Ascending aorta (tissue), 2 donors: ENCODE measurements at regions not wholly inside any gene's neighbourhood (a gene's known extent, or its start where the extent isn't known, plus 50 kb on each side); places are given as distances from the start of the nearest gene placed in this dataset.

ENCODE experiments used
- DNase-seq, 2 donors: peaks; one replicate each; pipeline ENCODE4 v3.0.0-alpha.2; 2019; ENCODE audit warnings: low spot score in 2 of 2
- H3K27ac ChIP-seq, 2 donors: fragments of 200-600 bp; sonication (generic); one replicate each; pipeline ENCODE4 v1.5.1; 2016 to 2017; ENCODE audit warnings: mild to moderate bottlenecking in 1 of 2
- H3K27me3 ChIP-seq: fragments of 200-600 bp; sonication (generic); one replicate; pipeline ENCODE4 v1.5.1; 2017
- H3K36me3 ChIP-seq, 2 donors: fragments of 200-600 bp; sonication (generic); one replicate each; pipeline ENCODE4 v1.5.1; 2016
- H3K4me1 ChIP-seq, 2 donors: fragments of 200-600 bp; sonication (generic); one replicate each; pipeline ENCODE4 v1.5.1; 2016 to 2017; ENCODE audit warnings: mild to moderate bottlenecking in 1 of 2
- H3K4me3 ChIP-seq, 2 donors: fragments of 200-600 bp; sonication (generic); one replicate each; pipeline ENCODE4 v1.5.1; 2016 to 2017; ENCODE audit warnings: mild to moderate bottlenecking in 1 of 2
- H3K9me3 ChIP-seq, 2 donors: fragments of 200-600 bp; sonication (generic); one replicate each; pipeline ENCODE4 v1.5.1; 2016
- intact Hi-C: fragments of 100-400 bp; cut with DNase I; formaldehyde crosslinking; loops from one replicate; pipeline ENCODE4 v1.15.1; 2023
- TF ChIP-seq, protein P1 (sequence below), 3 experiments: fragments of 200-600 bp in 2 of 3; fragments of 450-650 bp in 1 of 3; sonication (generic) in 2 of 3; IDR thresholded peaks; one replicate each; pipeline ENCODE4 v1.5.1; 2016 to 2019; ENCODE audit warnings: antibody characterized with exemption in 3 of 3, mild to moderate bottlenecking in 1 of 3, moderate library complexity in 1 of 3

DNA sequence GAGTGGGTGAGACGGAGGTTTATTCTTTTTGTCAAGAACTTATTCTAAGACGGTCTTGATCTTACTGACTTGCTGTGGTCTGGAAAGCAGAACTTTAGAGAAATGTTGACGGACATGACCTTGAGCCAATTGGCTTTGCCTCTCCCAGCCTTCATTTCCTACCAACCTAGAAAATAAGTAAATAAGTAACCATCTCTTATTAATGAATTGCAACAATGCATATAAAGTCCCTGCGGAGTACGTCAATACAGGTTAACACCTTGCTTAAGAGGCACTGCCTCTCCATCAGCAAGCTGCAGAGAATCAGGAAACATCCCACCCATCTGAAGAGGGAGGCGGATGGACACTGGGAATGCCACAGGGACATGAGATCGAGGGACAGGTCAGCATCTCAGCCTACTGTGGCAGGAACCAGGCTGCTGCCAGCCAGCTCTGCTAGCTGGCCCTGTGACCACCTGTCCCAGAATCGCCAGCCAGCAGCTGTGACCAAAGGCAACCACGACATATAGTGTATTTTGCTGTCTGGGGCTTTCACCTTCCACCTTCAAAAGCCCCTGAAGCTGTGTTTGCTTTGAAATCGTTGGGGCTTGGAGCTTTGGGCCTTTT is 208.3 kb downstream of the BCL11B start:
- no peaks in the 10 kb centered on the region for H3K27me3 ChIP-seq
- intact Hi-C loops = no loop called here
- no peak overlapping the region for H3K4me3 ChIP-seq
- H3K27ac ChIP-seq = no peak overlapping the region
- no peak for DNase-seq
- no peaks in the 10 kb centered on the region for H3K36me3 ChIP-seq
- TF ChIP-seq, protein P1, sequence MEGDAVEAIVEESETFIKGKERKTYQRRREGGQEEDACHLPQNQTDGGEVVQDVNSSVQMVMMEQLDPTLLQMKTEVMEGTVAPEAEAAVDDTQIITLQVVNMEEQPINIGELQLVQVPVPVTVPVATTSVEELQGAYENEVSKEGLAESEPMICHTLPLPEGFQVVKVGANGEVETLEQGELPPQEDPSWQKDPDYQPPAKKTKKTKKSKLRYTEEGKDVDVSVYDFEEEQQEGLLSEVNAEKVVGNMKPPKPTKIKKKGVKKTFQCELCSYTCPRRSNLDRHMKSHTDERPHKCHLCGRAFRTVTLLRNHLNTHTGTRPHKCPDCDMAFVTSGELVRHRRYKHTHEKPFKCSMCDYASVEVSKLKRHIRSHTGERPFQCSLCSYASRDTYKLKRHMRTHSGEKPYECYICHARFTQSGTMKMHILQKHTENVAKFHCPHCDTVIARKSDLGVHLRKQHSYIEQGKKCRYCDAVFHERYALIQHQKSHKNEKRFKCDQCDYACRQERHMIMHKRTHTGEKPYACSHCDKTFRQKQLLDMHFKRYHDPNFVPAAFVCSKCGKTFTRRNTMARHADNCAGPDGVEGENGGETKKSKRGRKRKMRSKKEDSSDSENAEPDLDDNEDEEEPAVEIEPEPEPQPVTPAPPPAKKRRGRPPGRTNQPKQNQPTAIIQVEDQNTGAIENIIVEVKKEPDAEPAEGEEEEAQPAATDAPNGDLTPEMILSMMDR (IDR thresholded peaks at IDR 0.05) = no peak
- no peaks in the 10 kb centered on the region for H3K4me1 ChIP-seq
- no peaks in the 10 kb centered on the region for H3K9me3 ChIP-seq

DNA sequence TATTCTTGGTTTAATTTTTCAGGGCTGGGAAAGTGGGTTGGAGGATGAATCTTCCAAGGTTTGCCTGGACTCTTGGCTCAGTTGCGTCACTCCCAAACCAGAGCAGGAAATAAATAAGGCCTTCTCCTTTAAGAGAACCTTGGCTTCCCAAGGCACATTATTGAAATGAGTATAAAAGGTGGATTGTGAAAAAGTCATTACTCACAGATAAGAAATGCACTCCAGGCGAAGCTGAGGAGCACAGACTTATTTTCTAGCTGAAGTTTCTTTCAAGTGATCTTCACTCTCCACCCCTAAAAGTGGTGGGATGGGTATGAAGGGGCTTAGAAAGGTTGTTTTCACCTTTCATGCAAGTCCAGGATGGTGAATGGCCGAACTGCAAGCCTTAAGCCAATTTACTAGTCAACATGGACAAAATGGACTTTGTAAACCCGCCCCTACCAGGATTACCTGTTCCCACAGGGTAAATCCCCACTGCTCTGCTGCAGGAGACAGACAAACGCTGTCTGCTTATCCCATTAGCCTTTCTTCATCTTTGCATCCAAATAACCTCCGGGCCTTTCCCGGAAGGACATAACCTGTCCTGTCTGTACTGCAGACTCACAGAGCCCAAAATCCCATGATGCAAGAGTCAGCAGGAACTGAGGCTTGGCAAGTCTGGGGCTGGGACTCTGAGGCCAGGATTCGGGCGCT is 207.6 kb downstream of the BCL11B start:
- intact Hi-C loops = no loop called here
- TF ChIP-seq, protein P1 (IDR thresholded peaks at IDR 0.05) = no peak
- DNase-seq = no peak
- Histone ChIP-seq H3K36me3 (no peaks in the 10 kb centered on the region), H3K4me1 (no peaks in the 10 kb centered on the region), H3K27me3 (no peaks in the 10 kb centered on the region), H3K27ac (no peak overlapping the region), H3K9me3 (no peaks in the 10 kb centered on the region), H3K4me3 (no peak overlapping the region)

DNA sequence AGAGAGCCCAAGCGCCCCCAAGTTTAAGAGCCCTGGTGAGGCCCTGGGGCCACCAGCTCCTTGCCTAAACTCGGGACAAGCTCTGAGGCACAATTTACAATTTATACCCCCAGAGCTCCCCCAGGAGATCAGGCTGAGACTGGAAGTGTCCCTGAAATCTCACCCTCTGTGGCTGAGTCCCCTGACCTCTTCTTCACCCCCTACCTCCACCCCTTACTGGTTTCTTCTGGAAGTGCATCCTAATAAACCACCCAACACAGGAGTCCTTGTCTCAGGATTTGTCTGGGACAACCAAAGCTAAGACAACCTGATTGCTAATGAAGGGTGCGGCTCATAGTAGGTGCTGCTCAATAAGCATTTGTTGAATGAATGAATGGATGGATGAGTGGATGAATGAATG is 206.4 kb downstream of the BCL11B start:
- no peaks in the 10 kb centered on the region for H3K27me3 ChIP-seq
- H3K36me3 ChIP-seq = no peaks in the 10 kb centered on the region
- no peaks in the 10 kb centered on the region for H3K4me1 ChIP-seq
- H3K9me3 ChIP-seq = no peaks in the 10 kb centered on the region
- no peak overlapping the region for H3K27ac ChIP-seq
- TF ChIP-seq, protein P1 (IDR thresholded peaks at IDR 0.05) = no peak
- intact Hi-C loops = no loop called here
- H3K4me3 ChIP-seq = no peak overlapping the region
- DNase-seq = no peak

GRCh38 chr14:99066378-99066777 is 205.6 kb downstream of the BCL11B start:
- Histone ChIP-seq H3K4me3 (no peak overlapping the region), H3K36me3 (no peaks in the 10 kb centered on the region), H3K27ac (no peak overlapping the region), H3K4me1 (no peaks in the 10 kb centered on the region), H3K27me3 (no peaks in the 10 kb centered on the region), H3K9me3 (no peaks in the 10 kb centered on the region)
- intact Hi-C loops = no loop called here
- TF ChIP-seq, protein P1 (IDR thresholded peaks at IDR 0.05) = no peak
- no peak for DNase-seq

GRCh38 chr14:99067141-99067920 is 204.7 kb downstream of the BCL11B start:
- Histone ChIP-seq H3K9me3 (peaks cover 0 to 4% of the 10 kb centered on the region in 2 donors), H3K4me1 (no peaks in the 10 kb centered on the region), H3K36me3 (no peaks in the 10 kb centered on the region), H3K4me3 (no peak overlapping the region), H3K27ac (no peak overlapping the region), H3K27me3 (no peaks in the 10 kb centered on the region)
- intact Hi-C loops = no loop called here
- TF ChIP-seq, protein P1 (IDR thresholded peaks at IDR 0.05) = no peak
- DNase-seq = no peak
